HG03097 (cell line): ENCODE measurements at regions not wholly inside any gene's neighbourhood (a gene's known extent, or its start where the extent isn't known, plus 50 kb on each side); places are given as distances from the start of the nearest gene placed in this dataset.

Source experiments
- ATAC-seq: cut with Tn5 transposase; IDR thresholded peaks from one replicate; pipeline ENCODE4 v1.9.1; 2021; ENCODE audit not compliant: unreplicated experiment, low FRiP score

GRCh38 chr15:39131609-39132008, 449.3 kb upstream of the THBS1 start:
- ATAC-seq = no peak

- no peak for ATAC-seq
Observed at GRCh38 chr15:39132070-39132469, 448.8 kb upstream of the THBS1 start.

- ATAC-seq = no peak
Observed at GRCh38 chr15:39132954-39133600, 447.8 kb upstream of the THBS1 start.

- no peak for ATAC-seq
Observed at GRCh38 chr15:39134282-39134681, 446.6 kb upstream of the THBS1 start.

- no peak for ATAC-seq
Observed at GRCh38 chr15:39135989-39136388, 444.9 kb upstream of the THBS1 start.

- ATAC-seq = no peak
Observed at GRCh38 chr15:39139431-39140059, 441.3 kb upstream of the THBS1 start.

- no peak for ATAC-seq
Observed at GRCh38 chr15:39140060-39140604, 440.7 kb upstream of the THBS1 start.

GRCh38 chr15:39142500-39142899, 438.4 kb upstream of the THBS1 start:
- no peak for ATAC-seq

- no peak for ATAC-seq
Observed at GRCh38 chr15:39143479-39143878, 437.4 kb upstream of the THBS1 start.

GRCh38 chr15:39144051-39144450, 436.8 kb upstream of the THBS1 start:
- no peak for ATAC-seq

- ATAC-seq = no peak
Observed at GRCh38 chr15:39144613-39145499, 436.0 kb upstream of the THBS1 start.

- no peak for ATAC-seq
Observed at GRCh38 chr15:39145854-39146625, 434.8 kb upstream of the THBS1 start.

- ATAC-seq = no peak
Observed at GRCh38 chr15:39149636-39150150, 431.2 kb upstream of the THBS1 start.

- ATAC-seq = no peak
Observed at GRCh38 chr15:39151545-39151944, 429.3 kb upstream of the THBS1 start.

GRCh38 chr15:39153058-39153714, 427.7 kb upstream of the THBS1 start:
- ATAC-seq = no peak

- ATAC-seq = no peak
Observed at GRCh38 chr15:39153716-39154115, 427.2 kb upstream of the THBS1 start.

GRCh38 chr15:39154227-39154638, 426.6 kb upstream of the THBS1 start:
- no peak for ATAC-seq

- ATAC-seq = no peak
Observed at GRCh38 chr15:39154776-39155175, 426.1 kb upstream of the THBS1 start.

- ATAC-seq = no peak
Observed at GRCh38 chr15:39156166-39156565, 424.7 kb upstream of the THBS1 start.
